ENCODE measurements at regions not wholly inside any gene's neighbourhood (a gene's known extent, or its start where the extent isn't known, plus 50 kb on each side); places are given as distances from the start of the nearest gene placed in this dataset.

DNA sequence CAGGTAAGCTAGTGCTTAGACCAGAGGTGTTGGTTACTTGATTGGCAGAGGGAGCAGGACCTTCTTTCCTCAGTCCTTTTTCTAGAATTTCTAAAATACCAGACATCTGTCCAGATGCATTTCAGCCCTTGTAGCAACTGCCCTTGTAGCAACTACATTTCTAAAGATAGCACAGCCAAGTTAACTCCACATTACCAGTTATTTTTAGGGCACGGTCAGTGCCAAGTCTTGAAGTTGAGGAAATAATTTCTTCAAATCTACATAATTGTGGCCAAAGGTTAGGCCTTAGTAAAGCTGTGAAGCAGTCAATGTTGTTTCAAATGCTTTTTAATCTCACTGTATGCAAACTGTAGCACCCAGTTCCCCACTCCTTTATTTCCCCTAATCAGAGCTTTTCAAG, 62.9 kb downstream of the MID1IP1 start:
- DNase-seq (ENCODE audit: low spot score): no peak
- peak overlapping the region in 1 of 2 donors; percentile 34 for H3K27ac ChIP-seq
- no peak overlapping the region for H3K4me3 ChIP-seq
- TF ChIP-seq CTCF (IDR thresholded peaks at IDR 0.05): no peak

DNA sequence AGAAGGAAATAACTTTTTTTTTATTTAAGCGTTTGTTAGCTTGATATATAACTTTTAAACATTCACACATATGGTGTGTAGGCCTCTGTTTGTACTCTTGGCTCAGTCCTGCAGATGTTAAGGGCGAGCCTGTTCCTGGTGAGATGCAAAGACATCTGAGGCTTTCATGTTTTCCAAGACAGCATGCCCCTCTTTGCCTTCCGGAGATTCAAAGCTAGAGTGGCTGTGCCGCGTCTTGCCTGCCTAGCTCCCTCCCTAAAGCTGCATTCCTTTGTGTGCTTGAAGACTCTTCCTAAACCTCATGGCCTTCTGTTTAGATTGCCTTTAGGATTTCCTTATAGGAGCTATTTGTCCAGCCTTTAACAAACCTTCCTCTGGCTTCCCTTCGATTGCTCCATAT, 67.1 kb downstream of the MID1IP1 start:
- Histone ChIP-seq H3K4me3 (no peak overlapping the region), H3K27ac (peak overlapping the region in 1 of 2 donors; percentile 58)
- no peak for DNase-seq (ENCODE audit: low spot score)
- TF ChIP-seq CTCF (IDR thresholded peaks at IDR 0.05): no peak

DNA sequence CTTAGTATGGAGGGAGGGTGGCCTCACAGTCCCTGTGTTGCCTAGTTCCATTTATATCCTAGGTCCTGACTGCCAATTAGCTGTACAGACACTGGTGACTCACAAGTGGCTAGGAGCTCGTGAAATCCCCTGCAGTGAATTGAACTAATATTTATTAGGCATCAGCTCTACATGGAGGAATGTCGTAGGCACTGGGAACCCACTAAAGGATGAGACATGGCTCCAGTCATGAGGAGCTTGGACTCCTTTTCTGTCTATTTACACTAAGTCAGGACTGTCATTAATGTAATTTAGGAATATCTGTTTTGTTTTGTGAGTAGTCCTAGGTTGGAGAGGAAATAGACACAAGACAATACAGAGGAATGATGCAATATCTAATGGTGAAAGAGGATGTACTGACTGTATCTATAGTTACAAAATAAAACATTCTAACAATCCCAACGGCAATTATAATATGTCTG, 67.7 kb downstream of the MID1IP1 start:
- Histone ChIP-seq H3K27ac (peak overlapping the region in 1 of 2 donors; percentile 58), H3K4me3 (no peak overlapping the region)
- no peak for DNase-seq (ENCODE audit: low spot score)
- no peak for TF ChIP-seq CTCF (IDR thresholded peaks at IDR 0.05)

DNA sequence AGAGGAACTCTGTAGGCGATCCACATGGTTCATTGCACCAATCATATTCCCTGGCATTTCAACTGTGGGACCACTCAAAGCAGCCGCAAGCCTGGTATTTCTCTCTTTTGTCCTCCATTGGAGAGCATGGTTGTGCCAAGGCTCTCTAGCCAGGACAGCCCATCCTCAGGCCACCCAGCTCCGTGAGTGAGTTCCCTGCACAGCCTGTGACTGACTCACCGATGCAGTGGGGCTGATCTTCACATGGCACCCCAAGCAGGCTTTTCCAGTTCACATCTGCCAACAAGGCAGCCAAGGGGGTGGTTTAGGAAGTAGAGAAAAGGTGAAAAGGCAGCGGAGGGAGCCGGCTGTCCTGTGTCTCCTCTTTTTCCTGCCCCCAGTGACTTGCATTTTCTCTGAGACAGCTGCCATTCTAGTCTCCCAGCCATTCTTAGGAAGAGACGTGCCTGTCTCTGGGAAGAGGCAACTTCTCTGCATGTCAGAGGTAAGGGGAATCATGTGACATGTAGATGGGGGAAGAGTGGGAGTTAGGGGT, 69.2 kb downstream of the MID1IP1 start:
- no peak for DNase-seq (ENCODE audit: low spot score)
- TF ChIP-seq CTCF (IDR thresholded peaks at IDR 0.05): no peak
- Histone ChIP-seq H3K4me3 (no peak overlapping the region), H3K27ac (no peak overlapping the region)

GRCh38 chrX:38871129-38872029, 70.1 kb downstream of the MID1IP1 start:
- Histone ChIP-seq H3K27ac (no peak overlapping the region), H3K4me3 (no peak overlapping the region)
- TF ChIP-seq CTCF (IDR thresholded peaks at IDR 0.05): no peak
- DNase-seq (ENCODE audit: low spot score): no peak

- H3K4me3 ChIP-seq: no peak overlapping the region
- no peak for DNase-seq (ENCODE audit: low spot score)
- no peak for TF ChIP-seq CTCF (IDR thresholded peaks at IDR 0.05)
- no peak overlapping the region for H3K27ac ChIP-seq
Observed at GRCh38 chrX:38877366-38877765, 76.1 kb downstream of the MID1IP1 start.

Measured in coronary artery (tissue), 2 donors.